Caki2 (cell line): ENCODE measurements at regions not wholly inside any gene's neighbourhood (a gene's known extent, or its start where the extent isn't known, plus 50 kb on each side); places are given as distances from the start of the nearest gene placed in this dataset.
"Not testable (repeated sequence)": the region's sequence is repeated elsewhere in the genome, so short reads cannot be mapped to it uniquely, and the experiment has no call there.

Experiments
- DNase-seq: peaks from one replicate; pipeline ENCODE4 v3.0.0-alpha.2; 2015; ENCODE audit warnings: low read depth
- in situ Hi-C: cut with HindIII; loops from 2 replicates; pipeline ENCODE4 v1.10.0; 2016; ENCODE audit warnings: low sequenced_read_pairs, low pct_unique_long_range_greater_than_20kb, mixed read lengths

DNA sequence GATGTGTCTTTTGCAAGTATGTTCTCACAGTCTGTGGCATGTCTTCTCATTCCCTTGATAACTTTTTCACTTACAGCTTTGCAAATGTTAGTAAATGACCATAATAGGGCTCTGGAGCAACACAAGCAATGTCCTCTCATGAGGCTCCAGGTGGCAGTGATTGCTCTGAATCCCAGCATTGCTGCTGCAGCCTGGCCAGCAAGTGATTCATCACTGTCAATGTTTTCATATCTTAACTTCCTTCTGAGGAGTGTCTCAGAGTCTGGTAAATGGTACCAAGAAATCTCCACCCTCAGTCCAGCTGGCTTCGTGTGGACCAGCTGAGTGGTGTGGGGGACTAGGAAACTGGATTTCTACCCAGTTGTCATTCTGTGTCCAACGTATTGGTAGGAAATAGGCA, 139.6 kb downstream of the MYLK4 start:
- peak; percentile 26 for DNase-seq
- in situ Hi-C loops: no loop called here

DNA sequence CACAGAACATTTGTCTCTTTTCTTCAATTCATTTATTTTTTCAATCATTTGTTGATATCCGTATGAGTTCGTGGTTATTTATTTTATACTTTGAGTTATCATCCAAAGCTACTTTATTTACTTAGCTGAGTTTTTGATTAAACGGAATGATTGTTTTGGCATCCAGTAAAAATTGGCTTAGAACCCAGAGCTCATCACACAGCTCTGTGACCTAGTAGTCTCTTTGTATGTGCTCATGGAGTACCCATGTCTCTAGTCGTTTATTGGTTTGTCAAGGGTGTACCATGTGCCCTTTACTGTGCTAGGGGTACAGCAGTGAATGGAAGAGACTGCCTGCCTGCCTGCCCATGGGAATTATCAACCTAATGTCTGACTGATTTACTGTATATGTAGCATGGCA, 142.2 kb downstream of the MYLK4 start:
- no peak for DNase-seq
- in situ Hi-C loops: no loop called here

DNA sequence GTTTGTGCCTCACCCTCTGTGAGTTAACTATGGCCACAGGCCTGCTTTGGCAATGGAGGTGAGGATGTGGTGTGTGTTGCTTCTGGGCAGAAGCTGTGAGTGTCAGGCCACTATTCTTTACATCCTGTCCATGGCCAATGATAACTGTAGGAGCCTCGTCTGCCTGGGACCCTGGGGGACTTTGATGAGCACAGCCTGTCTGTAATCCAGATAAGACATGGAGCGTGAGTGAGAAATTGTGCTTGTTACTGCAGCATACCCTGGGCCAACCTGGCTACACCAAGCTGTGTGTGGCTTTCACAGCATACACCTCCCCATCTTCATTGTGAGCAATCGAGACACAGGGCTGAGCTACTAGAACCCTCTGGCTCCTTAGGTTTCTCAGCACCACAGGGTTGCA, 150.4 kb downstream of the MYLK4 start:
- in situ Hi-C loops: no loop called here
- no peak for DNase-seq

DNA sequence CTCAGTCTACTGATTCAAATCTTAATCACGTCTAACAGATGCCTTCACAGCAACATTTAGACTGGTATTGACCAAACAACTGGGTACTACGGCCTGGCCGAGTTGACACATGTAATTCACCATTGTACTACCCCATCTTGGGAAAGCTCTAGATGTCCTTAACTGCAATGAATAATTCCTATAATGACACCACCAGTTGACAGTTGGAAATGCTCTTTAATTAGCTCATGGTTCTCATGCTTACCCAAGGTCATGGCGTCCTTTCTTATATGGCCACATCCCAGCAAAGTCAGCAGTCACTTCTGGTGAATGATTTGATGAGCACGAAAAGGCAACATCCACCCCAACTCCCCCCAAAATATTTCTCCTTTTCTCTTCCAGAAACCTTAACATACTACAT, 150.9 kb downstream of the MYLK4 start:
- in situ Hi-C loops: no loop called here

DNA sequence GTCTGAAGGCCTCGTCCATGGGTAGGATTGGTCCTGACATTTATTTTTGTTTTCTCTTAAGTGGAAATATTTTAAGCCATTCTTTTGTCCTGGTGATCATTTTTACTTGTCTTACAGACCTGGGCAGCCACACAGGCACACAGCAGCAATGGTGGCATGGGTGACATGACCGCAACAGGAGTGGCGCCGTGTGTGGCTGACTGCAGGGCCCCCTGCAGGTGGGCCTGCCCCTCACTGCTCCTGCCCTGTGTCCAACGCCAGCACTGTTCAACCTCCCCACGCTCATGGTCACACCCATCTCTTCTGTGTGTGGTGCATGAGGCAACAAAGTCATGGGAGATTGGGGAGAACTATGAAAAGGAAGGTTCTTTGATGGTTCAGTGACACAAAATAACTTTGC, 151.9 kb downstream of the MYLK4 start:
- in situ Hi-C loops: no loop called here
- DNase-seq: no peak

More for the DNA sequence above, 150.9 kb downstream of the MYLK4 start:
- no peak for DNase-seq

DNA sequence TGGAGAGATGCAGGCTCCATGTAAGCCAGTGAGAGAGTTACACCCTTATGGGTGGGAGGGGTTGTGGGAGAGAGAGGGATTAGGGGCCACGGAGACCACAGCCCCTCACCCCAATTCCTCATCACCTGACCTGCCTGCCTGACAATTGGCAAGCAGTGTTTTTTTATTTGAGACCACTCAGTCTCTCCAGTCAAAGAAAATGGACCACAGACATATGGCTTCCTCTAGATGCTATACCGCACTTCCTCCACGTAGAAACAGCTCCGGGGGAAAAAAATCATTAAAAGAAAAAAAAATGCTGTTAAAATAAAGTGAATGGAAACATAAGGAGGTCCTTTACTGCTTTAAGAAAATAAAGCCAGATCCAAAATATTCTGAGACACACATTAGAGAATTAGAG, 152.7 kb downstream of the MYLK4 start:
- DNase-seq: no peak
- in situ Hi-C loops: no loop called here

DNA sequence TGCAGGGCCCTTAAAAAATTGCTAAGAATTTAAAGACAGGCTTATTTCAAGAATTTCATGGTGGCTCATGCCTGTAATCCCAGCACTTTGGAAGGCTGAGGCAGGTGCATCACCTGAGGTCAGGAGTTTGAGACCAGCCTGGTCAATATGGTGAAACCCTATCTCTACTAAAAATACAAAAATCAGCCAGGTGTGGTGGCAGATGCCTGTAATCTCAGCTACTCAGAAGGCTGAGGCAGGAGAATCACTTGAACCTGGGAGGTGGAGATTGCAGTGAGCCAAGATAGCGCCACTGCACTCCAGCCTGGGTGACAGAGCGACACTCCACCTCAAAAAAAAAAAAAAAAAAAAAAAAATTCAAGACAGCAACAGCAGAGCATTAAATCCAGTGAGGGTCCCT, 153.3 kb downstream of the MYLK4 start:
- DNase-seq, in situ Hi-C loops: not testable (repeated sequence)

DNA sequence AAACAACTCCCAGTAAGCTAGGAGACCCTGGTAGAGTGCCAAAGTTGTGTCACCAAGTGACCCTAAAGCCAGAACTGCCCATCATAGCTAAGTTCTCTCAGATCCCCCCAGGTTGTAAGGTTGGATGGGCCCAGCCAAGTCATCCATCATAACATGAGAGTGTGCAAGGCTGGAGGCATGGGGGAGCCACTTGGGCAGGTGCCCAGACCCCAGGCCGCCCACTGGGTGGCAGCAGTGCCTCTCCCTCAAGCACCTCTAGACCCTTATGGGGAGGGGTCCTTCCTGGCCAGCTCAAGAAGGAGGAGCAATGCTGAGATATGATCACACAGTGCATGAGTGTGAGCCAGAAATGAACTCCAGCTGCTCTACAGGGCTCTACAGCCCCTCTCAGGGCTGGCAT, 154.5 kb downstream of the MYLK4 start:
- no peak for DNase-seq

DNA sequence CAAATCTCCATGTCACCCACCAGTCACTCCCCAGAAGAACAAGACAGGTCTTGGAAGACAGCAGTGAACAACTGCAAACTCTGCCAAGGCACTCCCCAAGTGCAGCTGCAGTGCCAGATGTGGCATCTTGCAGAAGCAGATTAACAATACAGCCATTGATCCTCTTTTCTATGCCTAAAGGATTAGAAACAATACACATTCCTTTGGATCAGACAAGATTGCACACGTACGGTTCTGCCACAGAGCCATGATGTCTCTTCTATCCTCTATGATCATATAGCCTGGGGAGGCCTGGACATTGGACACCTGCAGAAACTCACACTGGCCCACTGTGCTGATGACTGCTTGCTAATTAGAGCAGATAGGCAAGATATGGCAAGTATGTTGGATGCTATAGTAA, 155.9 kb downstream of the MYLK4 start:
- DNase-seq: no peak
- in situ Hi-C loops: no loop called here

More for the DNA sequence above, 154.5 kb downstream of the MYLK4 start:
- in situ Hi-C loops: no loop called here

DNA sequence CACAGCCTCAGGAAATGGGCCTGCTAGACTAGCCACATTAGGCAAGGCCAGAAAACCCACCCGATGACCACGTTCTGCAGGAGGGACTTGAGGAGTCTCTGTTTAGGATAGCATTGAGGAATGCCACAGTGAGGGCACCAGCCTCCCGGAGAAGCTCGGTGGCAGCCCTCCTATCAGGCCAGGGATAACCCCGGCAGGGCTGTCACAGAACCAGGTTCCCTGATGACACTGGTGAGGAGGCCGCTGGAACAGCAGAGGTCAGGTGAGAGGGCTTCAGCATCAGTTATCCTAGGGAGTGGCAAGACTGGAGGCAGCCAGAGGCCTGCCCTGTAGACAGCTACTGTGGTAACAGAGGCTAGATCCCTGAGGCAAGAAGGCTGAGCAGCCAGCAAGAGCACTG, 157.6 kb downstream of the MYLK4 start:
- DNase-seq: no peak
- in situ Hi-C loops: no loop called here

DNA sequence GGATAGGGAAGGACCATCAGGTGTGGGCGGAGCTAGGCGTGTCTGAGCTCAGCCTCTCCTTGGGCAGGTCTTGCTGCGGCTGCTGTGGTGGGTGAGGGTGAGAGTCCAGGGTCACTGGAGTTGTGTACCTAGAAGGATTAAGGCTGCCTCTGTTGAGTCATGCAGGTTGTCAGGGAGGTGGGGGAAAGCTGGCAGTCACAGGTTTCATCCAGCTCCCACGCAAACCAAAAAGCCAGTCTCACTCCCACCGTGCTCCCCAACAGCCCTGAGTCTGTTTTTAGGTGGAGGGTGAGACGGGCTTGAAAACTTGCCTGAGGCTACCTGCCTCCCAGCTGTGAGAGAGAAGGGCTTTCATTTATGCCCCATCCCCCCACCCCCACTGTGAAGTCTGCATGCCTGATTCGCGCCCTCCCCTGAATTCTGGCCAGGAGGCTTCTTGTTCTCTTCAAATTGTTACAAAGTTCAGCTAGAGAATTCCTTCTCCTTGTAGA, 161.5 kb downstream of the MYLK4 start:
- DNase-seq: no peak
- in situ Hi-C loops: no loop called here

DNA sequence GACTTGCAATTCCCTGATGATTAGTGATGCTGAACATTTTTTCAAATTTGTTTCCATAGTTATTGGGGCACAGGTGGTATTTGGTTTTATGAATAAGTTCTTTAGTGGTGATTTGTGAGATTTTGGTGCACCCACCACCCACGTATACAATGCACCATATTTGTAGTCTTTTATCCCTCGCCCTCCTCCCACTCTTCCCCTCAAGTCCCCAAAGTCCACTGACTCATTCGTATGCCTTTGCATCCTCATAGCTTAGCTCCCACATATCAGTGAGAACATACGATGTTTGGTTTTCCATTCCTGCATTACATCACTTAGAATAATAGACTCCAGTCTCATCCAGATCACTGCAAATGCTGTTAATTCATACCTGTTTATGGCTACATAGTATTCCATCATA, 167.3 kb downstream of the MYLK4 start:
- DNase-seq: no peak
- in situ Hi-C loops: no loop called here

DNA sequence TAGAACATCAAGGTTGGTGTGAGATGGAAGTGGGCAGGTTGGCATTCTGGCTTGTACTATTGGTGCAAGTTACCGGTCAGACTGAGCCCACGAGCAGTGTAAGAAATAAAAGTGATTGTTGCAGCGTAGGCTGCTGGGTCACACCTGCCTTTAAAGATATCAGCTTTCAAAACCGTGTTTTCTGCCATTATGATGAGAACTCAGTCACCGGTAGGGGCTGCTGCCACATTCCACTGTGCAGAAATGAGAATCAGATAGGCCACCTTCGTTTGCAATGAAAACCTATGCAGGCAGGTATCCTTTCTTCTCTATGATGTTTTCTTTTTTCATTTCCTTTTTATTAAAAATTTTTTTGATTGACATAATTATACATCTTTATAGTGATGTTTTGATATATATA, 168.5 kb downstream of the MYLK4 start:
- no peak for DNase-seq
- in situ Hi-C loops: no loop called here

DNA sequence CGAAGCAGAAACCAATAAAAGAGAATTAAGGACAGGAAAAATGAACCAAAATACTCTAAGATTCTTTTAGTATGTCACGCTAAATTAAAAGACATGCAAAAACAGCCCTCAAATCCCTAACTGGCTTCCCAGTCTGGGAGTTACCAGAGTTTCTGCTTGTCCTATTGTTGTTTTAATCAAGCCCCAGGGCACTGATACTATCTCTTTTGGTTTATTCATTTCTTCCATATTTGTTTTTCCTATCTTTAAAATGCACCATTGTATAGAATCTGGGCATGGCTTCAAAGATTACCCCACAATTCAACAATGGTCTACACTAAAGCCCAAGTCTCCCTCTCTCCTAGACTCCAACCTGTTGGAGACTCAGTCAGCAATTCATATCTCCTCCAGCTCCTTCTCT, 169.1 kb downstream of the MYLK4 start:
- no peak for DNase-seq
- in situ Hi-C loops: no loop called here

DNA sequence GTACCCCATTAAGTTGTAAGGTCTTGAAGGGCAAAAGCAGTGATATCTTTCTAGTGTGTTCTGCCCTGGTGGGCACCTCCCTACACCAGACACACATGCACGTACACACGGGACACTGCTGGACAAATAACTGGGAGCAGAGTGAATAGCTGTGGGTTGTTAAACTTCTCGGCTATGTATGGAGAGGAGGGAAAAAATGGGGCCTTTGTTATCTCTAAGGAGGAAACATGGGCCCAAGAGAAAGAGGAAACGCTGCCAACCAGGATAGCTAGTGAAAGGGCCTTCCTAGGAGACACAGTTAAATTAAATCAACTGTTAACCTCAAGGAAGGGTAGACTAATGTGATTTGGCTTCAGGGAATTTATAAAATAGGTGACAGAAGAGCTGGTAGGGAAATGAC, 169.7 kb downstream of the MYLK4 start:
- DNase-seq: no peak
- in situ Hi-C loops: no loop called here

DNA sequence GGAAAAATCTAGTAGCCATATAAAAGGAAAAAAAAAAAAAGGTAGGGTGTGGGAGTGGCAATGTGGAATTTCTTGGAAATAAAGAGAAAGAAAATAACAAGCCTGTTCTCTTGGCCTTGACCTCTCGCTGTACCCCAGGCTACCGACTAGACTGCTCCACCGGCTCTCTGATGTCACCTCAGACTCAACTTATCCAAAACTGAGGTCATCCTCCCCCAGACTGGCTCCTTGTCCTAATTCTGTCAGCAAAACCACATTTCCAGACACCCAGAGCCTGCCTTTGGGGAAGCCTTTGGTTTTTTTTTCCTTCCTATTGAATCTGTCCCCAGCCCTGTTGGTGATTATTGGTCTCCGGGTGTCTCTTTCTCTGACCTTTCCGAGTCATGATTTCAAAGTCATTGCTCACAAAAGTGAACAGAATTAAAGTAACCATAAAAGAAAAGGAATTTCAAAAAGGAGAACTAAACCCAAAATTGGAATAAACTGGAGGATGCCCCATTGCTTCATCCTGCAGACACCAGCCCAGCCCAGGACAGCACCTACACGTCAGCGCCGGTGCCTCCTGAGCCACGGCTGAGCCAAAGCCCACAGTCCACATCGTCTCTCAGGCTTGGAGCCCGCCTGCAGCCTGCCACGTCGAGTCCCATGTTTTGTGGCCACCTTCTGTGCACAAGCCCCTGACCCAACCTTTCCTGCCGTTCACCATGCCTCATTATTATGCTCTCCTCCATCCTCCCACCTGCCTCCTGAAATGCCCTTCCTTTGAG, 170.7 kb downstream of the MYLK4 start:
- in situ Hi-C loops: no loop called here
- no peak for DNase-seq

DNA sequence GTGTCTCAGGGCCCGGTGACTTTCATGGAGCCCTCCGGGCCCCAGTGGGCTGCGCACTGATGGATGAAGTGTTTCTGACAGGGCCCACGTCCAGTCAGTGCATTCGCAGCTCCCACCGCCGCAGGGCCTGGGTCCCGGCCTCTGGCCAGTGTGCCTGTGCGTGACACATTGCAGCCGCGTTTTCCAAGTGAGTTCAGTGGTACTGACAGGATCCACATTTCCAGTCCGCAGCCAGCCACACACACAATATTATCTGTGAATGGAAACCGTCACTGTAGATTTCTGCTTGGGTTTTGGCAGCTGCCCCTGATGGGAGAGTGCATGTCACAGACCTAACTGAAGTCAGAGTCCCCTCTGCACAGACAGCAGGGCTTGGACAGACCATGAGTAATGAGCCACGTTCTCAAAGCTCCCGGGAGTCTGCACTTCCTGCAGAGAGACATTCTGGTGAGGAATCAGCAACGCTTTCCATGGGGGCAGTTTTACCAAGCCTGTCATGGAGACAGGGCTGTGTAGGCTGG, 171.4 kb downstream of the MYLK4 start:
- in situ Hi-C loops: no loop called here
- no peak for DNase-seq

DNA sequence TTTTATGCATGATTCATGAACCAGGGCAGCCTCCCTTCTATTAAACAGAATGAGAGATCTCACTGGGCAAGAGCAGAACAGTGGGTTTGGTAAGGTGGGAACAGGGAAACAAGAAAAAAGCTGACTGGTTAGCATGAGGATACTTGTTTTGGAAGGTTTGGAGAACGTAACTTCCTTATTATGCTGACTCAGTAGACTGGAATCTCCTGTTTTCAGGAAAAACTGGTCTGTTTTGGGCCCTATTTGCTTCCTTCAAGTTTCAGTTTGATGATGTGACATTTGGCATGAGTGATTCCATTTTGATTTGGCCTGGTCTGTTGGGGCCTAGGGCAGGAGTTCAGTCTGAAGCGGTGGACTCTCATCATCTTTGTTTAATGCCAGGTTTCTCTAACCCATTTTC, 172.0 kb downstream of the MYLK4 start:
- in situ Hi-C loops: no loop called here
- DNase-seq: no peak

DNA sequence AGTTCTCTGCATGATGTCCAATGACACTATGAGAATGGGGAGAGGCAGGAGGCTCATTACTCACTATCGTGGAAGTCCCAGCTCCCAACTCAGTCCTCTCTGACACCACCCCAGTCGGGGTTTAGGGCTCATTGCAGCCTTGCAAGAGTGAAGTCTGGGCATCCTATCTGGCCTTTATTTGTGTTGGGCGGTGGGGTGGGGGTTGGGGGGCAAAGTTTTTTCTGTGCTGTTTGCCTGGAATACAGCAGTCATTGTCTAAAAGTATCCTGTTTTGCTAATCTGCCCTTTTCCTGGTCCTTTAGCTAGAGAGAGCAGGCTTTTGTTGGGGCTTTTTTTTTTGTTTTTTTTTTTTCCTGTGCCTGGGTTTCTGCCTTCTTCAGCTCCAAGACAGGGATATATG, 174.2 kb downstream of the MYLK4 start:
- in situ Hi-C loops: no loop called here
- DNase-seq: no peak

DNA sequence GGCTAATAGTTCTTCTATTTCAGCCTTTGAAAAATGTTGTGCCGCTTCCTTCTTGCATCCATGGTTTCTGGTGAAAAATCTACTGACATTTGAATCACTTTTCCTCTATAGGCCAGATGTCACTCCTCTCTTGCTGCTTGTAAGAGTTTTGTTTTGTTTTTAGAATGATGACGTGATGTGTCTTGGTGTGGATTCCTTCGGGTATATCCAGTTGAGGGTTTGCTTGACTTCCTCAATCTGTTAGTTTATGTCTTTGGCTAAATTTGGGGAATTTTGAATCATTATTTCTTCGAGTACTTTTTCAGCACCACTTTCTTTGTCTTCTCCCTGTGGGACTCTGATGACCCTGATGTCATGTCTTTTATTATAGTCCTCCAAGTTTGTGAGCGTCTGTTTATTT, 175.5 kb downstream of the MYLK4 start:
- no peak for DNase-seq

More for the DNA sequence above, 175.5 kb downstream of the MYLK4 start:
- in situ Hi-C loops: no loop called here
